Fibroblast of pulmonary artery (primary cell): ENCODE measurements at regions not wholly inside any gene's neighbourhood (a gene's known extent, or its start where the extent isn't known, plus 50 kb on each side); places are given as distances from the start of the nearest gene placed in this dataset.

Experiments
- DNase-seq: peaks from one replicate; pipeline ENCODE4 v3.0.0-alpha.2; 2010; ENCODE audit warnings: low read depth
- H3K4me3 ChIP-seq: replicated peaks from 2 replicates; pipeline ENCODE4 v1.5.1; 2011; ENCODE audit warnings: low read depth, mild to moderate bottlenecking, control low read depth, low read length, moderate library complexity
- CTCF ChIP-seq: IDR thresholded peaks from 2 replicates; pipeline ENCODE4 v1.5.1; 2011; ENCODE audit warnings: mild to moderate bottlenecking, control low read depth, low read length, inconsistent platforms; ENCODE audit errors: missing control alignments

GRCh38 chr18:6649421-6650126 is 79.9 kb upstream of the ARHGAP28 start:
- TF ChIP-seq CTCF: no peak
- no peak for DNase-seq
- H3K4me3 ChIP-seq: no peak overlapping the region

GRCh38 chr18:6650127-6650507 is 79.4 kb upstream of the ARHGAP28 start:
- no peak overlapping the region for H3K4me3 ChIP-seq
- DNase-seq: no peak
- TF ChIP-seq CTCF: no peak

- TF ChIP-seq CTCF: no peak
- H3K4me3 ChIP-seq: no peak overlapping the region
- DNase-seq: no peak
Measured at GRCh38 chr18:6650747-6651146, 78.8 kb upstream of the ARHGAP28 start.

GRCh38 chr18:6652098-6652497 is 77.4 kb upstream of the ARHGAP28 start:
- TF ChIP-seq CTCF: no peak
- H3K4me3 ChIP-seq: no peak overlapping the region
- no peak for DNase-seq

GRCh38 chr18:6653880-6654279 is 75.6 kb upstream of the ARHGAP28 start:
- no peak for TF ChIP-seq CTCF
- H3K4me3 ChIP-seq: no peak overlapping the region
- DNase-seq: no peak

- H3K4me3 ChIP-seq: no peak overlapping the region
- TF ChIP-seq CTCF: no peak
- DNase-seq: no peak
Measured at GRCh38 chr18:6659963-6660725, 69.4 kb upstream of the ARHGAP28 start.
